ENCODE measurements at regions not wholly inside any gene's neighbourhood (a gene's known extent, or its start where the extent isn't known, plus 50 kb on each side); places are given as distances from the start of the nearest gene placed in this dataset.

GRCh38 chr4:137378821-137379220, 153.5 kb downstream of the PCDH18 start:
- intact Hi-C loops (cut with micrococcal nuclease), result loop anchor here (10.0 kb wide), 1 partner anchor 254 kb away; no protein-coding TSS in a partner anchor
- ATAC-seq (ENCODE audit: low read depth) (0 out of 2 replicates have a peak, but pooled peaks have one; percentile 27), DNase-seq (no peak)
- Histone ChIP-seq H2BK15ac (ENCODE audit: low read depth, low read length) (no peak overlapping the region), H3K18ac (ENCODE audit: low read depth, low read length) (no peak overlapping the region), H4K8ac (ENCODE audit: low read depth in 2 of 2, low read length in 2 of 2) (no peak overlapping the region), H4K5ac (ENCODE audit: low read depth, low read length) (no peak overlapping the region), H2BK5ac (ENCODE audit: low read depth, low read length, poor library complexity, severe bottlenecking) (no peak overlapping the region), H3K36me3 (ENCODE audit: control insufficient read depth, insufficient read depth, low read length) (no peaks in the 10 kb centered on the region), H3K4me2 (ENCODE audit: low read depth, low read length) (no peak overlapping the region), H3K79me1 (ENCODE audit: low read depth in 1 of 2, low read length in 2 of 2) (no peaks in the 10 kb centered on the region), H2BK120ac (ENCODE audit: low read depth, low read length) (no peak overlapping the region), H3K4me1 (ENCODE audit: control insufficient read depth, insufficient read depth, low read length) (peaks cover 3% of the 10 kb centered on the region; the same call in 1 of the 2 replicates), H3K56ac (ENCODE audit: extremely low read depth, insufficient read depth, low read length) (no peak overlapping the region), H3K4ac (ENCODE audit: low read depth, low read length) (no peak overlapping the region), H4K20me1 (ENCODE audit: insufficient read depth, low read length) (no peaks in the 10 kb centered on the region), H3K9me3 (ENCODE audit: control insufficient read depth, insufficient read depth, low read length) (no peaks in the 10 kb centered on the region), H3K9ac (ENCODE audit: low read depth, low read length) (no peak overlapping the region), H3K14ac (replicated peaks; ENCODE audit: low read depth, low read length) (no peak overlapping the region), H3K9me1 (ENCODE audit: insufficient read depth, low read length) (no peaks in the 10 kb centered on the region), H2AK9ac (replicated peaks; ENCODE audit: low read depth, low read length, poor library complexity) (no peak overlapping the region), H3K27ac (ENCODE audit: insufficient read depth, low read length) (no peak overlapping the region), H3K27me3 (ENCODE audit: control insufficient read depth, insufficient read depth, low read length) (no peaks in the 10 kb centered on the region), H3K4me3 (ENCODE audit: insufficient read depth, low read depth, low read length) (no peak overlapping the region), H2BK20ac (ENCODE audit: low read depth, low read length) (no peak overlapping the region), H2AFZ (replicated peaks; ENCODE audit: low read length, poor library complexity) (no peak overlapping the region), H3K23ac (ENCODE audit: low read depth, low read length) (no peak overlapping the region), H2AK5ac (ENCODE audit: low read depth, low read length) (no peak overlapping the region), H4K91ac (ENCODE audit: insufficient read depth, low read depth, low read length) (no peak overlapping the region)
- ChIA-PET CTCF (no interaction called here), POLR2A (ENCODE audit: unreplicated experiment) (no interaction called here)
- no TSS peak for BruUV-seq (replicated peaks)
- in situ Hi-C loops (cut with MboI; ENCODE audit: low sequenced_read_pairs), result no loop called here
- dilution Hi-C loops (cut with HindIII; ENCODE audit: low sequenced_read_pairs, unreplicated experiment), result no loop called here
- TF ChIP-seq, protein P1, sequence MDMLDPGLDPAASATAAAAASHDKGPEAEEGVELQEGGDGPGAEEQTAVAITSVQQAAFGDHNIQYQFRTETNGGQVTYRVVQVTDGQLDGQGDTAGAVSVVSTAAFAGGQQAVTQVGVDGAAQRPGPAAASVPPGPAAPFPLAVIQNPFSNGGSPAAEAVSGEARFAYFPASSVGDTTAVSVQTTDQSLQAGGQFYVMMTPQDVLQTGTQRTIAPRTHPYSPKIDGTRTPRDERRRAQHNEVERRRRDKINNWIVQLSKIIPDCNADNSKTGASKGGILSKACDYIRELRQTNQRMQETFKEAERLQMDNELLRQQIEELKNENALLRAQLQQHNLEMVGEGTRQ (IDR thresholded peaks at IDR 0.05; ENCODE audit: low read depth, low read length), result no peak
- TF ChIP-seq RCOR1 (IDR thresholded peaks at IDR 0.05; ENCODE audit: insufficient replicate concordance, low read length) (no peak), RAD21 (IDR thresholded peaks at IDR 0.05; ENCODE audit: low read length) (no peak), NFE2L2 (IDR thresholded peaks at IDR 0.05; ENCODE audit: low read depth, low read length) (no peak), CEBPB (IDR thresholded peaks at IDR 0.05; ENCODE audit: low read depth, low read length) (no peak), ELK1 (IDR thresholded peaks at IDR 0.05; ENCODE audit: borderline replicate concordance, low read depth, low read length) (no peak), BHLHE40 (IDR thresholded peaks at IDR 0.05; ENCODE audit: low read depth, low read length) (no peak), POLR2A (IDR thresholded peaks at IDR 0.05; ENCODE audit: low read depth, low read length) (no peak), RFX5 (IDR thresholded peaks at IDR 0.05; ENCODE audit: low read depth, low read length) (no peak), MAFK (IDR thresholded peaks at IDR 0.05; ENCODE audit: low read depth, low read length) (no peak), MAZ (IDR thresholded peaks at IDR 0.05; ENCODE audit: borderline replicate concordance, low read depth, low read length) (no peak)
- TF ChIP-seq, protein P2, sequence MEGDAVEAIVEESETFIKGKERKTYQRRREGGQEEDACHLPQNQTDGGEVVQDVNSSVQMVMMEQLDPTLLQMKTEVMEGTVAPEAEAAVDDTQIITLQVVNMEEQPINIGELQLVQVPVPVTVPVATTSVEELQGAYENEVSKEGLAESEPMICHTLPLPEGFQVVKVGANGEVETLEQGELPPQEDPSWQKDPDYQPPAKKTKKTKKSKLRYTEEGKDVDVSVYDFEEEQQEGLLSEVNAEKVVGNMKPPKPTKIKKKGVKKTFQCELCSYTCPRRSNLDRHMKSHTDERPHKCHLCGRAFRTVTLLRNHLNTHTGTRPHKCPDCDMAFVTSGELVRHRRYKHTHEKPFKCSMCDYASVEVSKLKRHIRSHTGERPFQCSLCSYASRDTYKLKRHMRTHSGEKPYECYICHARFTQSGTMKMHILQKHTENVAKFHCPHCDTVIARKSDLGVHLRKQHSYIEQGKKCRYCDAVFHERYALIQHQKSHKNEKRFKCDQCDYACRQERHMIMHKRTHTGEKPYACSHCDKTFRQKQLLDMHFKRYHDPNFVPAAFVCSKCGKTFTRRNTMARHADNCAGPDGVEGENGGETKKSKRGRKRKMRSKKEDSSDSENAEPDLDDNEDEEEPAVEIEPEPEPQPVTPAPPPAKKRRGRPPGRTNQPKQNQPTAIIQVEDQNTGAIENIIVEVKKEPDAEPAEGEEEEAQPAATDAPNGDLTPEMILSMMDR (conservative IDR thresholded peaks at IDR 0.05; ENCODE audit: low read depth, low read length), result no peak
- WGBS, 2 experiments (ENCODE audit: extremely low coverage in 2 of 2, insufficient read length in 1 of 2), result no CpG with 5 or more reads among the region's 1 CpG

All from IMR-90 (cell line).